Activated T-cell treated with anti-CD3 and anti-CD28 coated beads for 24 hours (primary cell): ENCODE measurements at regions not wholly inside any gene's neighbourhood (a gene's known extent, or its start where the extent isn't known, plus 50 kb on each side); places are given as distances from the start of the nearest gene placed in this dataset.

Experiments used
- DNase-seq: peaks from one replicate; pipeline ENCODE4 v3.0.0-alpha.2; 2020; ENCODE audit warnings: low read depth

DNA sequence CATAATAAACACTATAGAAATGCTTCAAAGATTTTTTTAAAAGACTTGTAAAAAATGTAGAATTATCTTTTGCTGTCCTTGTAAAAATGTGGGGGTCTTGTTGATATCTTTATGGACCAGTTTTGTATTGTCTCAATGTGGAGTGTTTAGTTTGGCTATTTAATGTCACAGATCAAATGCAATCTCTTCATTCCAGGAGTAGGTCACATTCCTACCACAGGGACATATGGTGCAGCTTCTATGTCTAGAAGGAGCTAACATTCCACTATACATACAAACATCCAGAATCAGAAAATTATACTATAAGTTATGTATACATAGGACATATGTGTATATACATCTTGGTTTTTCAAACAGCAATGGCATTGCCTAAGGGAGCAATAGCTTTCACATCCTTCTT is 345.7 kb downstream of the BMP4 start:
- DNase-seq, result no peak

DNA sequence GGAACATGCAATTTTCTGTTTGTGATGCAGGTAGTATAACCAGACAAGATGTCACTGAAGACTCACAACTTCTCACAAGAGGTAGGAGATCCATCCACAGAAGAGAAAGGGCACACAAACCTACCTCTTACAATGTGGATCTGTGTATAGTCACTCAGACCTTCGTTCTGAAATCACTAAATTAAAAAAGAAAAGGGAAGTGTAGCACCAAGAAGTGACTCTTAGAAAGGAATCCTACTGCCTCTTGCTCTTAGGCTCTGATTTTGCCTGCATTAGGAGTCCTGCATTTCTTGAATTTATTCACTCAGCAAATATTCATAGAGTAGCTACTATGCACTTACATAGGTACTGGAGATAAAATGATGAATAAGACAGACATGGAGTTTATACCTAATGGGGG is 347.6 kb downstream of the BMP4 start:
- no peak for DNase-seq

DNA sequence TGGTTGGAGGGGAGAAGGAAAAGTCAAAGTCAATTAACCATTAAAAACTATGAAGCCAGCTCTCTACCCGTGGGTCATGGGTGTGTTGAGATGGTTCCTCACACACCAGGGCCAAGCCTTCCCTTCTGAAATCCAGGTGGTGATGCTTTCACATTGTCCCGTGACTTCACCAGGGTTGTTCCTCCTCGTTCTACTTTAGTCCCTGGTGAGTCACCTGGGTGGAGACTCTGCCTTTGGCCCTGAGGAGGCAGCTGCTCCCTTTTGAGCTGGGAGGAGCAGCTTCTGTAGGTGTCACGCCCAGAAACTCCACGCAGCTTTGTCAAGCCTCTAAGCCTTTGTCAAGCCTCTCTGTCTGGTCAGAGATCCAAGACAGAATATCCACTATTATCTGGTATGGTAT is 348.3 kb downstream of the BMP4 start:
- no peak for DNase-seq

DNA sequence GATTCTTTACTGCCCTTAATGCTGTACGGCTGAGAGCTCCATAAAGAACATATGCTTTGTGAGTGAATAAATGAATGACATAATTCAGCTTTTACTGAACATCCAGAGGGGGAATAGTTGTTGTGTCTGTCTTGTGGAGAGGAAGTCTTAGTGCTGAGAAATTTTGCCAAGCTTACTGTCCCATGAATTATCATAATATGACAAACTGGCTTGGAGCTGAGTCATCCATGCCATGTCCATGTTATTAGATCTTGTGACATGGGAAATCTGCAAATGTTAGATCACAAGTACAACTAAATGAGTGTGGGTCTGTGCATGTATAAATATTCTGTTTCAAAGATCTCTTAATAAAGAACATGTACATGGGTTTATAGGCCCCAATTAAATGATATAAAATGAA is 350.4 kb downstream of the BMP4 start:
- no peak for DNase-seq

DNA sequence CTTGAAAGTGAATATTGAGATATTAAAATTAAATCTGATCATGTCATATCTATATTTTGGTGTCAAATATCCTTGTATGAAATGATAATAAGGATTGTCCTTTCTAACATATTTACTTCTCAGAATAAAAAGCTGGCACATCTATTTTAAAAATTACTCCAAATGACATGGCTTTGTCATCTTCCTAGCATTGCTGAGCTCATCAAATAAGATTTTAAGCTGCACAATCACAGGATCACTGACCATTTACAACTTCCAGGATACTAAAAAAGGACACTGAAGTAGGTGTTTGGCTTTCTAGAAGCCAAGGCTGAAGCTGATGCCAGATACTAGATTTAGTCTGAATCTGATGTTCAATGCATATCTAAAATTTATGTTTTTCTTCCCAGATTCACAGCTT is 351.1 kb downstream of the BMP4 start:
- no peak for DNase-seq

DNA sequence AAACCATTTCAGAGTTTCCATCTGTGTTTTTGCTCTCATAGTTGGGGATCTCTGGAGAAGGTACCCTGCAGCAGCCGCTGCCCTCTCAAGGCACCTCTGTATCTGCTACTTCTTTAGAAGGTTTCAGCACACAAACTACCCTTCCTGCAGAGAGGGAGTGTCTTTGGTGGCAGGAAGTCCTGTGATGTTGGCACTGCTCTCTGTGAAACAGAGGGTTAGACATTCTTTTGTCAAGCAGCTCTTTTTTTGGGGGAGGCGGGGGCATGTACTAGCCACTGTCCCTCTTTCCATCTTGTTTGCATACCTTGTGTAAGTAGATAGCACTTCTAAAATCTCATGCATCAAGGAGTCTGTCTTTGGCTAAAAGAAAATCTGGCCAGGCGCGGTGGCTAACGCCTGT is 352.6 kb downstream of the BMP4 start:
- DNase-seq, result no peak

DNA sequence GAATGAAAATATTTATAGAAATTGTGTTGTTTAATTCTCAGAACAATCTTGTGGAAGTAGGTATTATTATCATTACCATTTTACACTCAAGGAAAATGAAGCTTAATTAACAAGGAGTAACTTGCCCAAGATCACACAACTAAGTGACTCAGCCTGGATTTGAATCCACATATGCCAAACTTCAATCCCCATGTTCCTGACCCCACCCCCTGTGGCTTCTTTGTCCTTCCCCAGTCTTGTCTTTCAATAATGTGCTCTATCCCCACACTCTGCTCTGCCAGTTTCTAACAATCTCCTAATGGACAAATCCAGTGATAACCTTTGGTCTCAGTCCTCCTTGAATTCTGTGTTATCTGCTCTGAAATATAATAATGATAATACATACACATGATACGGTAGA is 355.2 kb downstream of the BMP4 start:
- no peak for DNase-seq

DNA sequence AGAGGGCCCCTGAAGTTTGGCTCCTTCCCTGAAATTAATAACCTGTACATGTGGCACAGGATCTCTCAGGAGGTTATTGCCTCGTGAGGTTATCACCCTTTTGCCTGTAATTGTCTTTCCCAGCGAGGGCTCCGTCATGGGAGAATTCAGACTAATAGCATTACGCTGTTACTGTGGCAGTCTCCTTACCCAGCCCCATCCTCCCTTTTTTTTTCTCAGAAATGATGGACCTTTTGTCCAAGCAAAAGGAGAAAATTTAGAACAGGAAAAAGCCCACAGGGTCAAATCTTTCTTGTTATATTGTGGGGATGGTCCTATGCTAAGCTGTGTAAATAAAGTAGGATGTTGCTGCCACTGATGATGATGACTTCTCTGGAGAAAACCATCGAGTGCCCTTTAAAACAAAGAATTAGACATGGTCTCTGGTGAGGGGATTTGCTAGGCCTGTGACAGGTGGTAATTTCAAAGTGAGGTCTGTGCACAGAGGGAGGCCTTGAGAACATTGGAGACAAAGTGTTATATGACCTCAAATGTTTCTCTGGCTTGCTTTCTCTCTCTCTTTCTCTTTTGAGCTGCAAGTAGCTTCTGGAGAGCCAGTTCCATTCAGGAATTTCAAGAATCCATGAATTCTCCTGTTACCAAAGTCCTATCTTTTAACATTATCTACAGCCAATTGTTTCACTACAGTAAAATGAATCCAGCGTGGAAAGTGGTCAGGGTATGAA is 357.2 kb downstream of the BMP4 start:
- DNase-seq, result no peak

DNA sequence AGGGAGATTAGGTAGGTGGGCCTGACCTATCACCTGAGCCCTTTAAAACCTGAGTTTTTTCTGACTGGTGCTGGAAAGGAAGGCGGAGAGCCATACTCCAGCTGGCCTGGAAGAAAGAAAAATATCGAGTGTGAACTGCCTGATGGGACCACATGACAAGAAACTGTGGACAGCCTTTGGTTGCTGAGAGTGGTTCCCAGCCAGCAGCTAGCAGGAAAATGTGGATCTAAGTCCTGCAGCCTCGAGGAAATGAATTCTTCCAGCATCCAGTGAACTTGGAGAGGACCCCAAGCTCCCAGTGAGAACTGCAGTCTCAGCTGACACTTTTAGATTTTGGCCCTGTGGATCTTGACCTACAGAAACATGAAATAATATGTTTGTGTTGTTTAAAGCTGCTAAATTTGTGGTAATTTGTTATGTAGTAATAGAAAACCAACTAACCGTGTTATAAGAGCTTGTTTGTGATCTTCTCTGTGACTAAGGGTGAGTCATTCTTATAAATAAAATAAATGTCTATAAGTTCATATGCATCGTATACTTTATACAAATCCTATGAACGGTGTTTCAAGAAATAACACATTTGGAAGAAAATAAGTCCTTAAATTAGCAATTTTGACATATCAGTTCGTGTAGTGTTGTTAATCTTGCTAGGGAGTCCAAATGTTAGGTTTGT is 359.6 kb downstream of the BMP4 start:
- no peak for DNase-seq

DNA sequence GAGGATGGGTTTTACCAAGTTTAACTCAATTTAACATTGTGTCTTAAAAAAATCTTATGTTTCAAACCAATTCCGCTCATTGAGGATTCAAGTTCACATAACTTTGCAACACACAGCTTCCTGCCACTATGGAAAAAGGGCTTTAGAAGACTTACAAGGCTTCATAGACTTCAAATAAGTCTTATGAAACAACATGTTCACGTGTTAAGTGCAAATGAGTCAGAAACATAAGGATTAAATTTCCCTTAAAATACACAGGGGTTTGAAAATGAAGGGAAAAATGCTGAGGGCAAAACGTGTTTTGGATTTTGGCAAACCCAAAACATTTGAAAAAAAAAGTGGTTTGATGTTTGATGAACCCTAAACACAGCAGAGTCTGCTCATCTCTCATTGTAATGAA is 364.8 kb downstream of the BMP4 start:
- no peak for DNase-seq

DNA sequence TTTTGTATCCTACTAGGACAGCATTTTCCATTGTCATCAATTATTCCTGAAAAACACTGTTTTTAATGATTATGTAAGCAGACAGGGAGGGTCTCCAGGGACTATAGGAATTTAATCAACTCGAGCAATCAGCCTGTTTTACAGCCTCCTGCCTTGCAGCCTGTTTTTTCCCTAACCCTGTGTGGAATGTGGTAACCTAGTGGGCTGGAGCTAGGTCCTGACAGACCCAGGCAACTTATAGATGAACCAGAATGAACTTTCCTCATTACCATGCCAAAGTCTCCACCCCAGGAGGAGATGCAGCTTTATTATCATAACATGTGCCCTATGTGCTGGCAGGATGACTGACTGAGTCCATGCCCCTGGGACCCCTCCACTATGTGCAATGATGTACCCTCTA is 375.1 kb downstream of the BMP4 start:
- DNase-seq, result no peak

DNA sequence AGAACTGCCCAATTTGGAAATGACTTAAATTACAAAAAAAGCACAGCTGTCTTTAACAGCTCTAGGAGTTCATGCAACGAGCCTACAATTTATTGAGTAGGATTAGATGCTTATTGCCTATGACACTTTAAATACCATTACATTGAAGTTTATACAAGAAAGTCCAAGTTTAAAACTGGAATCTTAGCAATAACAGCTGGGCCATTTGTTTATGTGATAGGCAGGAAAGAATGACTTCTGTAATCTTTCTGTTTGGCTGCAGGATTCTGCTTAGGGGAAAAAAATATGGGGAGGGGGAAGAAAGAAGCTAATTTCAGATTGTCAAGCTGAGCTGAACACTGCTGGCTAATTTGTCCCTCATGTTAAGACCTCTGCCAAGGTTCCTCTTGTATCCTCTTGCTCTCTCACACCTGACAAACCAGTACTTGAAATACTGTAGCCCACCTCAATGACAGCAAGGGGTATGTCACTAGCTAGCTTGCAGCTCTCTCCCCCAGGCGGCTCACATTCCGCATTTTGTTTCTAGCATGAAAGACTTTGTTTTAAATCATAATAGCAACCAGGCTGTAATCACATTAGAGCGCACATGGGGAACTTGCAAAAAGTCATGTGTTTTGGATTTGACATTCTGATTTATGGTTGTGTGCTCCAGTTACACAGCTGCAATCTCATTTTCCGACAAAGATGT is 384.8 kb downstream of the BMP4 start:
- DNase-seq, result no peak

DNA sequence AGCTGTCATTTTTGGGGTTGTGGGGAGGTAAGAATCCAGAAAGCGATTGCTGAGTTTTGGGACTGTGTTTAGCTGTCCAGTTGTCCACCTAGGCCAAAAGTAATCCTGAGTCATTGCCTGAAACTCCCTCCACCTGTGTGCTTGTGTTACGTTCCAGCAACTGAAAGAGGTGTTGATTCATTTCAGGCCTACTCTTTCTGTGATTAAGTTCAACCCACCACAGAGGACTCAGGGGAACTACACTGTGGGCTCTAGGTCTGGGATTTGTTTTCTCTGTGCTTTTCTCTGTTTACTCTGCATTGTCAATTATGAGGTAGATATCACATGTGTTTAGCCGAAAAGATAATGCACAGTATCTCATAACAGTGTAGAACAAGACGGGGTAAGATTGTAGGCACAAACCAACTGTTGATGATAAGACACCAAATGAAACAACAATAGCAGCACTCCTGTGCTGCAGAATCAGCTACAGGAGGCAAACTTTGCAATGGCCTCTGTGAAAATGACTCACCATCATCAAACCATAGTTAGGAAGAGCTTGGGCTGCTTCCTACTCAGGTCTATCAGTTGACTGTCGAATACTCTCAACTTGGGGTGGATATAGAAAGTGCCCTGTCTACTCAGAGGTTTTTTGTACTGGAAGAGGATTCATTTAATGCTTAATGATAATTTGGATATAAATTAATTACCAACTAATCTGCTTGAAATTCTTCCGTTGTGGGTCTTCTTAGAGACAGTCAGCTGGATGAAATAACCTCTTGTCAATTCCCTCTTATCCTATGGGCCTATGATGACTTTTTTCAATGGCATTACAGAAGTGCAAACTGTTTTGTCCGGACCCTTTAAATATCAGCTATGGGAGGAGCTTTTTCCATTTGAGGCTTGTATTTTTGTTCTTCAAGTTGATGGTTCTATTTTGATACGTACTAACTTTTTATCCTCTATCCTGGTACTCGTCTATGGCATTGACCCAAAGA is 385.9 kb downstream of the BMP4 start:
- DNase-seq, result no peak

DNA sequence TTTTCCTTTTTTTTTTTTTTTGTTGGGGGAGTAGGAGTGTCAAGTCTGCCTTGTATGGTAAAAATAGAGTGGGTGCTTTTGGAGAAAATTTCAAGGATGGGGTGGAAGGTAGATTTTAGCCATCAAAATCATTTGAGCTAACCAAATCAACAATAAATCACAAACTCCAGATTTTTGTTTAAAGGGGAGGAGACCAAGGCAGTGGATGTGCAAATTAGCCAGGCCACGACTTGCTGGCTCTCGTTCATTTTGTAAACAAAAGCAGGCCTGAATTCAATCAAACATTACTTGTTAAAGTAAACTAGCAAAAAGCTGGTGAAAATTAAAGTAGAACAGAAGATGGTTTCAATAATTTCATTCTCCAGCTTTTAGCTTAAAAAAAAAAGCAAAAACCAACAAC is 387.2 kb downstream of the BMP4 start:
- DNase-seq, result no peak

DNA sequence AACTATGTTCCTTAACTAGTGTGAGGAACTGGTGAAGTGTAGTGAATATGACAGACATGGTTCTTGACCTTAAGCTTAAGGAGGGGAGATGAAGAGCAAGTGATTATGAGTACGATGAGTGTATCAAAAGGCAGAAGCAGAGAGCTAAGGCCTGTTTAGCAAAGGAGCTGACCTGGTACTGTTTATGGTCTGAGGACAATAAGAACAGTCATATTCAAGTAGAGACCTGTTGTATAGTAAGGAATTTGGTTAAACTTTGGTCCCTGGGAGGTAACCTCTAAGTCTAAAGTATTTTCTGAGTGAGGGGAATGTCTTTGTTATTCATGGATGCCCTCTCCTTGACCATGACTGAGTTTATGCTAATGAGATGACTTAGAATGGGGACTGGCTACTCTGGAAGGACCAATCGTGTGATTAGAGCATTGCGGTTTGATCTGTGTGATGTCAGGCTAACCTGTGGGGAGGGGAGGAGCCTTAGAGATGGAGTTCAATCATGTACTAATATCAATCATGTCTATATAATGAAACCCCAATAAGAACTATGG is 389.3 kb downstream of the BMP4 start:
- no peak for DNase-seq

DNA sequence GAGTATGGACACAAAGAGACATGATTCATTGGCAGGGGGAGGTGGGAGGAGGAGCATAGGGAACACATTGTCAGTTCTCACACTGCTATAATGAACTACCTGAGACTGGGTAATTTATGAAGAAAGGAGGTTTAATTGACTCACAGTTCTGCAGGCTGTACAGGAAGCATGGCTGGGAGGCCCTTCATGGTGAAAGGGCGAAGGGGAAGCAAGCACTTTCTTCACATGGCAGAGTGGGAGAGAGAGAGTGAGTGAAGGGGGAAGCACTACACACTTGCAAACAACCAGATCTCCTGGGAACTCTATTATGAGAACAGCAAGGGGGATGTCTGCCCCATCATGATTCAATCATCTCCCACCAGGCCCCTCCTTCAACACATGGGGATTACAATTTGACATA is 391.8 kb downstream of the BMP4 start:
- no peak for DNase-seq

DNA sequence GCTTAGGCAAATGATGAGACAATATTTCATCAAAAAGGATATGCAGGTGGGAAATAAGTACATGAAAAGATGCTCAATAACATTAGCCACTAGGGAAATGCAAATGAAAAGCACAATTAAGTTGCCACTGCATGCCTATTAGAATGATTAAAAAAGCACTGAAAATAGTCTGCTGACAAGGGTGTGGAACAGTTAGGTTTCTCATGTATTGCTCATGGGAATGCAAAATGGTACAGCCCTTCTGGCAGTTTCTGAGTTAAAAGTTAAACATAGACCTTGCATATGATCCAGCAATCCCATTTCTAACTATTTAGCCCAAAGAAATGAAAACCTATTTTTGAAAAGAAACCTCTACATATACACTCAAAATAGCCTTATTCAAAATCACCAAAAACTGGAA is 393.0 kb downstream of the BMP4 start:
- no peak for DNase-seq

DNA sequence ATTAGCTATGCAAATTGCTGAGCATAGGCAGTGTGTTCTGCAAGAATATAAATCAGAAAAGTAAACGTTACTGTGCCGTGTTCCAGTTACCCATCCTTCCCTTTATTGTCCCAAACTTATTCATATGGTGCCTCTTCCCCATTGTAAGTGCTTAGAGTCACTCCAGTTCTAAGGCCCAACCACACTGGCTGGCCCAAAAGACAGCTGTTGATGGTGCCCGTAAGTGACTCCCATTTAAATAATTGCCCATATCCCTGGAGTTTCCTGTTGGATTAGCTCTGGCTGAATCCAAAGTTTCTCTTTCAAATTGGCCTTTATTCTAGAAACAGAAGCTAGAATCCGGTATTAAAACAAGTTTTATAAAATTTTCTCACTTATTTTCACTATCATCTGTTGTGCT is 400.1 kb upstream of the DDHD1 start:
- no peak for DNase-seq

DNA sequence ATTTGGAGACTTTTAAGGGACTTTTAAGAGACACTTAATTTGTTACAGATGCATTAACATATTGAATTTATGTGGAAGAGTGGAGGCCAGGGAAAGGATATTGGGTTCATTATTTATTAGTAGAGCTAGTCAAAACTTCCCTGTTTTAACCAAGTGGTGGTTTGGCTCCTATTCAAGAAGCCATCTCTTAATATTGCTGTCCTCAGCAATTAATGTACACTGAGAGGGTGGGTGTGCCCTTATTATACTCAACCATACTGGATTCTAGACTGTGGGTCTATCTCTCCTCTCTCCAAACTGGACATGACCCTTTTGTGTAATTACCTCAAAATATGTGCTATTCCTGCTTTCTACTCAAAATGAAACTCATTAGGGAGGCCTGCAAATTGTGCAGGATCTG is 398.7 kb upstream of the DDHD1 start:
- no peak for DNase-seq

DNA sequence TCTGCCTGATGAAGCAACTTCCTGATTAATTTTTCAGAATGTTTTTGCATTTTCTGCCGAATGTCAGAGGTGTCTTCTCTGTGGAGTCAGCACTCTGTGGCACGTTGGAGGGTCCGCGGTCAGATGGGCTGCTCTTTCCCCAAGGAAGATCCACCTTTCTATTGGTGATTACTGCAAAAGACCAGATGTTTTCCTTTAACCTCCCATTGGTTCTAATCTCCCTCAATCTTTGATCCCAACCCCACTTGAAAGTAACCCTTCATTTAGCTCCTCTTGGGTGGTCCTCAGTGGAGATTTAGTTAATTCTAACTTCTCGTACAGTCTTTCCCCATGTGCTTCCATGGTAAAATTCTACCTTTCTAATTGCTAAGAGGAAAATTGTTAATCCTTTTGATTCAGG is 397.7 kb upstream of the DDHD1 start:
- DNase-seq, result no peak

DNA sequence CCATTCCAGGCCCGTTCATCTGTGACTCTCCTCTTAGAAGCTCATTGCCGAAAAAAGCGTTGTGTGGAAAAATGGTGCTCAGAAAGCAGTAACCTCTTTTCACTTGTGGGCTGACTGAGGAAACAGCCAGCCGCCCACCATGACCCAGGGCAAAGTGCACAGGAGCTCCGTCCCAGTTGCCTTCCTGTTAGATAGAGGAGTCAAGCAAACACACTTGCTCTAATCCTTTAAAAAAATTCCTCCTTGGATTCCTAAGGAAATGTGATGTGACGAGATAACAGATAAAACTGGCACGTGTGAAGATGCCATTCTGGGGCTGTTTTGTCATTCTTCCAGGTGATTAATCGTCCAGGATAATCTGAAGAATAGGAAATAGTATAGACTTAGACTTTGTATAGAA is 396.8 kb upstream of the DDHD1 start:
- DNase-seq, result no peak

DNA sequence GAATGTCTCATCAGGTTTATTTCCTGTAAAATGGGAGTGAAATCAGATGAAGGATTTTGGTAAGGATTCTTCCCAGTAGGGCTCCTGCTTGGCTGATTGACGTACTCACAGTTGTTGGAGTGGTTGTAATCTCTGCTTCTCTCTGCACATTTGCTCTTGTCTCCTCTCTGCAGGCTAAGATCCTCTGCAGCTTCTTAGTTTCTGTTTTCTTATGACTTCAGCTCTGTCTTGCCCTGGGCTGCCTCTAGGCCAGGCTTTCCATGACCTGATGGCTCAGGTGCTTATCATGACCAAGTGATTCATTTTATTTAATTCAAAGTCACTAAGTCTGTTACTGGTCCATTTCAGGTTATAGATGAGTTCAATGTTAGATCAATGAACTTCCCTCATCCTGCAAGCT is 394.5 kb upstream of the DDHD1 start:
- DNase-seq, result no peak
